ENCODE measurements at regions not wholly inside any gene's neighbourhood (a gene's known extent, or its start where the extent isn't known, plus 50 kb on each side); places are given as distances from the start of the nearest gene placed in this dataset.
"Not testable (repeated sequence)": the region's sequence is repeated elsewhere in the genome, so short reads cannot be mapped to it uniquely, and the experiment has no call there.

DNA sequence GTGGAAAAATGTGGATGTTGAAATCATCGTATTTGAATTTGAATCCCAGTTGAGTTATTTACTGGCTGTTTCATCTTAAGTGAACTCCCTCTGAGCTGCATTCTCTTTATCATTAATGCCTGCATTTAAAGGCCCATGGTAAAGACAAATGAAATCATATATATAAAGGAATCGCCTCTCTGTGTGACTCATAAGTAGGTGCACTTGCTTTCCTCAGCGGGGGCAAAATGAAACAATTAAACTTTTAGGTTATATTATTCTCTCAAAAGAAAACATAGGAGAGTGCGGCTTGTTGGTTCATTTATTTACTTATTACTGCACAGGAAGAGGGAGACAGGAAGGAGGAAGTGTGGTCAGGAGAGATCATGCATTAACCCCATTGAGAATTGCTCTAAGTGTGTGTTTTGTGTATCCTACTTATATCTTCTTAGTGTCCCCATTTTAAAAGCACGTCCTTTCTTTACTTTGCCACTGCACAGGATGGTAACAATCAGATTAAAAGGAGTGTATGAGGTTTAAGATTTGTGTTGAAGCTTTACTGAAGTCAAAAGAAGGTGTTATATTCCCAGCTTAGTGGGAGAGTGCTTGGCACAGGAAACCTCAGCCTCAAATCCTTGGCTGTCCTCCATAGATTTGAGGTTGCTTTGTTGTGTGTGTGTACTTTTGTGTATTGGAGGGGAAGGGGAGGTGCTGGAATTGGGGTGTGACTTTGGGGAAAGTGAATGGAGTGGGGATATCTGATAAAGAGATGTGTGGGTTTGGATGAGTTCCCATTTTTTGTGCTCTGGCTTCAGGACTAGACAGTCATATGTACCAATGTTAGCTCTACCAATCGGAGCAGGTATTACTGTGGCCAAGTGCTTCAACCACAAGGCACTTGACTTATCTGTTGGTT lies 595.8 kb upstream of the NR2F2 start:
- DNase-seq = no peak

DNA sequence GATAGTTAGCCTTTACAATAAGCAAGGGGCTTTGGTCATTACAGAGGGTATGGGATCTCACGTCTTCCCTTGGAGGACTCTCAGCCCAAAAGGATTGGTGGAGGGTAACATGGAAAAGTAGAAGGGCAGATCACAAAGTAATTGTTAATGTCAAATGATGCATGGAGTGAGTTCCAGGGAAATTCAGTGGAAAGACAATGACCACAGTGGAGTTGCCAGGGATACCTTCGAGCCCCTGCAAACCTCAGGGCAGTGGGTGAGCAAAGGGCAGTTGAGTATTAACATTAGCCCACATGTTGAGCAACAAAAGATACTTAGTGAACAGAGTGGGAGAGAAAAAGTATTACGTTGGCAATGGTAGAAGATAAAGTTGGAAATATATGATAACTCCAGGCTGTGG lies 593.4 kb upstream of the NR2F2 start:
- no peak for DNase-seq

DNA sequence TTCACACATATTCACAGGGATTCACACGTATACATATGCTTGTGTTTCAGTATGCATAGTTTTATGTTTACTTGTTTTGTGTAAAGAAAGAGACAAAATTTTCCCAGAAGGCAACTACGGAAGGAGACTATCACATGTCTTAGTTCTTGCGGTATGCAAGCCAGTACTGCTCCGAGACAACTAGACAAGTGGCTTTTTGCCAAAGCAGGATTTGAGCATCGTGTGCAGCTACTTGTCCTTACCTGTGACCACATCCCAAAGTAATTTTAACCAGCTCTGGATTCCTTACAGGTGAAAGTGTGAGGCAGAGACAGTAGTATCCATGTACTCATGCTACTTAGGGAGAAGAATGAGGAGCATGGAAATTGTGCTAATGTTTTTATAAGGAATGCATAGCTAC lies 591.4 kb upstream of the NR2F2 start:
- no peak for DNase-seq

DNA sequence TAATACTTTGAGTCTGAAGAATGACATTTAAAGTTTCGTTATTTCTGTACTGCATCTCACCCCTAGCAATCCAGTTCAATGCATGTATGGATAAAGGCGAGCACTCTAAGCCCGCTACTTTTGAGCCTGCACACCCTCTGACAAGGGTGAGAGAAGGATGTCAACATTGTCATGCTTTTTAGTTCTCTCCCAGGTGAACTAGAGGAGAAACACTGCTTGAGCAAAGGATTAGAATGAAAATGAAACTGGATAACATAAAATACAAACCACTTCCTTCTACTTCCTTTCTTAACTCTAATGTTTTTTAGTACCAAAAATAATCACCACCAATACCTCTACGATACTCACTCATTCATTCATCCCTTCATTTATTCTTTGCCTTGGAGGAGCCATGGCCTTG lies 588.7 kb upstream of the NR2F2 start:
- no peak for DNase-seq

DNA sequence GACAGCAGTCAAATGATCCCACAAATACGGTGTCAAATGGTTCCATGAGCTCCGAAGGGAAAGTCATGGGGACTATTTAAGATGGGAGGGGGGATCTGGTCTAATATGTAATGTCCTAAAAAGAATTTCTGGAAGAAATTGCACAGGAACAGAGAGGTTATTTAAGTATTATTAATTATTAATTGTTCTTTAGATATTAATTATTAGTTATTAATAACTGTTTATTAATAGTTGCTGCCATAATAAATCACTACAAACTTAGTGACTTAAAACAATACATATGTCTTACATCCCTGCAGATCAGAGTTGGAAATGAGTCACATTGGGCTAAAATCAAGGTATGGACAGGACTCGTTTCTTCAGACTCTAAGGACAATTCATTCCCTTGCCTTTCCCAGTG lies 588.2 kb upstream of the NR2F2 start:
- DNase-seq = no peak

DNA sequence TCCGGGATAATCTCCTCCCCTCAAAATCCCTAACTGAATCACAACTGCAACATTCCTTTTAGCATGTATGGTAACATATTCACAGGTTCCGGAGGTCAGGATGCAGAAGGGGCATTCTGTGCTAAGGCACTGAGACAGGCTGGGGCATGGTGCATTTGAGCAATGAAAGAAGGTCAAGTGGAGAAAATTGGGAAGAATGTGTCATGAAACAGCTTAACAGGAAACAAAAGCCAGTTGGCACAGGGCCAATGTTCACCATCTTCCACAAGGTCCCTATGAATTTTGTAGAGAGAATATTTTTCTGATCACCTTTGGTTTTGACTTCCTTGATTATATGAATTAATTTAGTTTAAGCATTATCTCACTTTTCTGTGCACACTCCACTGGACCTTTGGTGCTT lies 587.7 kb upstream of the NR2F2 start:
- DNase-seq = no peak

DNA sequence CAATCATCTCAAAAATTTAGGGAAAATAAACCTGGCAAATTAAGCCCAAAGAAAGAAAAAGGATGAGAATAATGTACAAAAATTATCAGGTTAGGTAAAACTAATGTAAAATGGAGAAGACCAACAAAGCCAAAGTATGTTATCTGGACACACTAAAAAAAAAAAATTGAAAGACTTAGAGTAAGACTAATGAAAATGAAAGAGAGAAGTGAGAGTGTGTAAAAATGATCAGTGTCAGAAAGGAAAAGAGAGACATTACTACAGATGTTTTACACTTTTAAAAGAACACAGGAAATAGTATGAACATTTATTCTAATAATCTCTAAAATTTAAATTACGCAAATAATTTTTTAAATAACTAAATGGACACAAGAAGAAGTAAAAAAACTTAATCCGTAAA lies 573.3 kb upstream of the NR2F2 start:
- no peak for DNase-seq

DNA sequence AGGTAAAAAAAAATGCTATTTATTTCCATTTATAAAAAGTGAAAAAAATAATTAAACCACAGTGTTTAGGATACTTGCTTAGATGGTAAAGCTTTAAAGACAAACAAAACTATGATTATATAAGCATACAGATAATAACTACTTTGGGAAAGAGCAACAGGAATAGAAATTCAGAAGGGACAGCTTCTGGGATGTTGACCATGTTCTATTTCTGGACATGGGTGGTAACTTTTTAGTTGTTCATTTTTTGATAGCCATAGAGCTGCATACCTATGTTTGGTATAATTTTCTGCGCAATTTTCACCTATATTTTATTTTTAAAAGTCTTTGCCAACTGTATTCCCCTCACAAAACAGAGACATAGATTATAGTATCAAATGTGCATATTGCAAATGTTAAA lies 572.0 kb upstream of the NR2F2 start:
- DNase-seq = no peak

DNA sequence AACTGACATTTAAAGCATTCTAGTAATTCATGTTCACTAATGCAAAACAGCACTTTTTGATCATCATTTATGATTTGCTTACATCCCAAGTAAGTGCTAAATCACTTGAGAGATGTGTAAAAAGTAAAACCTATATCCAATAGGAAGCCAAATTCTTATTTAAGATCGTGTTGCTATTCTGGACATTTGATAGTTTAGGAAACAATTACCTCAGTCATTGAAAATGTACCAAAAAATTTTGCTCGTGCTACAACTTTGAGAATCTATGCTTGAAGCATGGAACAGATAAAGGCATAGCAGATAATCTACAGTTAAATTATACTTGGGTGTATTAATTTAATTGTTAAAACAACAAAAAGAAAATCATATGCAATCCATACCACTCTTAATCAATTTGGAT lies 571.6 kb upstream of the NR2F2 start:
- no peak for DNase-seq

DNA sequence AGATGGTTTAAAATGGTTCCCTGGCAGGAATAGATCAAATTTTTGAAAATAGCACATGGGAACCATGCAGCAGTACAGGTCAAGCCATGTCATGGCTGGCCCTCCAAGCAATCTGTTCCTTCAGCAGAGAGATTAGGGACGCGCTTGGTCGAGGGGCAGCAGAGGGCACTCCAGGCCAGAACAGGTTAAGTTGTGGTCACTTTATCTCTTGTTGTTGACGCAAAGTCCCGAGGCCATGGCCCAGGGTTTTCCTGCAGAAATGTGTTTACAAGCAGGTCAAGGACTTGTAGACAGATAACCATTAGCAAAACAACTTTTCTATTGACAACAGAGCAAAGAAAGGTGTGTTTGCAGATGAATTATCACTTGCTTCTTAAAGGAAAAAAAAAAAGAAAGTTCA lies 570.0 kb upstream of the NR2F2 start:
- peak; percentile 1 for DNase-seq

DNA sequence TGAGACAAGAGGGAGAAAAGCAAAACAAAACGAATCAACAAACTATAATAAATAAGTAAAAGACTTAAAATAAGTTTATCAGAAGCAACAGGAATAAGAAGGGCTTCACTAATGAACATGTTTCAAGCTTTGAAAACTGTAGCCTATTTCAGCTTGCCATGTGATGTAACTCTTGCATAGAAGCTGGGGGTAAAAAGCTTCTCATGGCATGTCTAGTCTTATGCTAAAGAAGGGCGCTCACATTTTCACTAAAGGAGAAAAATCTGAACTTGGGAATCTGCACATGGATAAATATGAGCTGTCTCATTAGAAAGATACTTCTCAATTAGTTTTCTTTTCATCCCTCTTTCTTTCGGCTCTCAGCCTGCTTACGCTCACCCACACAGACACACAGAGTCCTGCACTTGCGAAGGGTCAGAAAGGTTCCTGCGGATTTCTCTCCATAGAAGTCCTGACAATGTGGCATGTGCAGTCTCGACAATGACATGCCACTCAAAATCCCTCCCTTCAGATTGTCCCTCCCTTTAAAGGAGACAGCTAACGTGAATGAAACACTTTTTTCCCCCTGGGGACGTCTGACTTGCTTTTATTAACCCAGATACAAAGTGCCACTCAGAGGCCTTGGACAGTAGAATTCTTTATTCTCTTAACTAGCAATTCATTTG lies 568.9 kb upstream of the NR2F2 start:
- DNase-seq = no peak

DNA sequence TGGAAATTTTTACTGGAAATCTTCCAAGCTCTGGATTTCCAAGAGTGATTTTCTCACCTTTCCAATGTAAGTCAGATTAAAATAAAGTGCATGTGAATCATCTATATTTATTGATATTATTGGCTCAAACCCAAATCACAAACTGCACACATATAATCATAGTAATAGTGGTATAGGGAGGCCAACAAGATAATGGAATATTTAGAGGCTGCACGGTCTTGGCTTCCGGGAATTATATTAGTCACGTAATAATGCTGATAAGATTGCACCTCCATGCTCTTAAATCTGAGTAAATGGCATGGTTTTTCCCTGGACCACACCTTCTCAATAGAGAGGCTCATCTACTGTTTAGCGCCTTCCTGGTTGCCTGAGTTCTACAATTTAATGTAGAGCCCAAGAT lies 567.1 kb upstream of the NR2F2 start:
- DNase-seq = no peak

DNA sequence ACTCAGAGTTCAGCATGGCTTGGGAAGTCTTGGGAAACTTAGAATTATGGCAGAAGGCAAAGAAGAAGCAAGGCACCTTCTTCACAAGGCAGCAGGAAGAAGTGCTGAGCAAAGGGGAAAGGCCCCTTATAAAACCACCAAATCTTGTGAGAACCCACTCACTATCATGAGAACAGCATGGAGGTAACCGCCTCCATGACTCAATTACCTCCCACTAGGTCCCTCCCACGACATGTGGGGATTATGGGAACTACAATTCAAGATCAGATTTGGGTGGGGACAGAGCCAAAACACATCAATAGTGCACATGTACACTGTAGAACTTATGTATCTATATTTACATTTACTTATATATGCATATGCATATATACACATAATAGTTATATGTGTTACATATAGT lies 565.3 kb upstream of the NR2F2 start:
- no peak for DNase-seq

DNA sequence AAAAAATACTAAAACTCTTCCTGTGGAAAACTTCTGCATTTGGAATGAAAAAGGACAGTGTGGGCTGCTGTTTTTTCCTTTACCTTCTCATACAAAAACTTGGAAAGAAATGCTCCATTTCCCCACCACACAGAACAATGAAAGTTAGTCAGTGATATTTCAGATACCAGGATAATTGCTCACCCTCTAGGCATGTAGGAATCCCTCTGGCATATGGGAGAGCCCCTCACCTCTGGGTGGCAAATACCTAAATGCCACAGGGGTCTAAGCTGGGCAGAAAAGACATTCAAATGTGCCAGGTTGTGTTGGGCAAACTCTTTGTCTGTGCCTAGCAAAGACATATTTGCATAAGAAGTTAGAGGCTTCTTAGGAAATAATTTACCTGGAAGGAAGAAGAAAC lies 560.3 kb upstream of the NR2F2 start:
- DNase-seq = no peak

DNA sequence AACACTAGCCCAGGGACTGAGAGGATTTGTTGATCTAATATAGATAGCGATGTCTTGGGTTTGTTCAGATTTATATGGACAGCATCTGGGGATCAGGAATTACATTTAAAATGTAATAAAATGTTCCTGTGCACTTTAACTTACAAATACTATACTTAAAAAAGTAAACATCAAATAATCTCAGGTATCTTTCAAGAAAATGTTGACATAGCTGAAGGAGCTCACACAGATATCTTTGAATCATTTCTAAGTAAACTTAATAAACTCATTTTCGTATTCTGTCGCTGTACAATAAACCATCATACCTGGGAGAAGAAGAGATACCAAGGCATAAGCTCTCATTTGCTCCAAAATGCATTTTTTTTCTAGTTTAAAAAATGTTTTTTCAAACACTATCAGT lies 557.5 kb upstream of the NR2F2 start:
- DNase-seq = no peak

DNA sequence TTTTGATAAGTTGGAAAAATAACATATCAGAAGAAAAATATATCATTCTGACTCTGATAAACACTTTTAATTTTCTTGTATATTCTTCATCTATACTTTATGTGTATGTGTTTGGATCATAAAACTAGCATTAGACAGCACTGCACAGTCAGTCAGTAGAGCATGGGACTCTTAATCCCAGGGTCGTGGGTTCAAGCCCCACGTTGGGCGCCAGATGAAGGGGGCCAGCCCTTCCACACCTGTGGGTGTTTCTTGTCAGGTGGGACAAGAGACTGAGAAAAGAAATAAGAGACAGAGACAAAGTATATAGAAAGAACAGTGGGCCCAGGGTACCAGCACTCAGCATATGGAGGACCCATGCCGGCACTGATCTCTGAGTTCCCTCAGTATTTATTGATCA lies 546.0 kb upstream of the NR2F2 start:
- no peak for DNase-seq

DNA sequence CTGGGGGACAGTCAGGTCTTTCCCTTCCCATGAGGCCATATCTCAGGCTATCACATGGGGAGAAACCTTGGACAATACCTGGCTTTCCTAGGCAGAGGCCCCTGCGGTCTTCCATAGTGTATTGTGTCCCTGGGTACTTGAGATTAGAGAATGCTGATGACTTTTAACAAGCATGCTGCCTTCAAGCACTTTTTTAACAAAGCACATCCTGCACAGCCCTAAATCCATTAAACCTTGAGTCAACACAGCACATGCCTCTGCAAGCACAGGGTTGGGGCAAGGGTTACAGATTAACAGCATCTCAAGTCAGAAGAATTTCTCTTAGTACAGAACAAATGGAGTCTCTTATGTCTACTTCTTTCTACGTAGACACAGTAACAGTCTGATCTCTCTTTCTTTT lies 545.2 kb upstream of the NR2F2 start:
- DNase-seq = not testable (repeated sequence)

DNA sequence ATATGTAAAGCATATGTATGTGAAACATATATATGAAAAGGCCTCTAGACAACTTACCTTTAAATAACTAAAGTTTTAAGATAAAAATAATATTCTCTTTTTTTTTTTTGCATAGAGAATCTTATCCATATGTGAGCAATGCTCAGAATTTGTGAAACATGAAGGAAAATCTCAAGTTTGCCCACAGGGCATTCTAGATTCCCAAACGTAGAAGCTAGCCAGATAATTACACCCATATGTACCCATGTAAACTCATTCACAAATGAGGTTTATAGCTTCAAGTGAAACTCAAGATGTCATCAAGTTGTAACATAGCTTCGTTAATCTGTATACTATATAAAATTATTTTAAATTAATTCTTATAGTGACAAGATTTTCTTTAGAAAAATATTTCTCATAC lies 537.3 kb upstream of the NR2F2 start:
- DNase-seq = no peak

DNA sequence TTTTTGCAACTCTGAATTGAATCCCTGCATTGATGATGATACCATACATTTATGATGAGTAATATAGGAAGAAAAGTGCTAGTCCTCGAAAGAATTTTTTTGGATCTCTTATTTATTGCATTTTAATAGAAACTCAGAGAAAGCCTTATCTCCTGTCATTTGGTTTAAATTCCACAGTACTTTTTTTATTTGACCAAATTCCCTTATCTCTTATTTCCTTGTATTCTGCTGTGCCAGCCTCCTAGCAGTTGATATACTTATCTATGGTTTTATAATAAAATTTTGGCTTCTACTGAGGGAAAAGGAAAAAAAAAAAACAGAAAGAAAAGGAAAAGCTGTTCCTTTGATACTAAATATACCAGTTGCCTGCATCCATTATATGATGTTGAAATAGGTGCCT lies 535.1 kb upstream of the NR2F2 start:
- DNase-seq = no peak

DNA sequence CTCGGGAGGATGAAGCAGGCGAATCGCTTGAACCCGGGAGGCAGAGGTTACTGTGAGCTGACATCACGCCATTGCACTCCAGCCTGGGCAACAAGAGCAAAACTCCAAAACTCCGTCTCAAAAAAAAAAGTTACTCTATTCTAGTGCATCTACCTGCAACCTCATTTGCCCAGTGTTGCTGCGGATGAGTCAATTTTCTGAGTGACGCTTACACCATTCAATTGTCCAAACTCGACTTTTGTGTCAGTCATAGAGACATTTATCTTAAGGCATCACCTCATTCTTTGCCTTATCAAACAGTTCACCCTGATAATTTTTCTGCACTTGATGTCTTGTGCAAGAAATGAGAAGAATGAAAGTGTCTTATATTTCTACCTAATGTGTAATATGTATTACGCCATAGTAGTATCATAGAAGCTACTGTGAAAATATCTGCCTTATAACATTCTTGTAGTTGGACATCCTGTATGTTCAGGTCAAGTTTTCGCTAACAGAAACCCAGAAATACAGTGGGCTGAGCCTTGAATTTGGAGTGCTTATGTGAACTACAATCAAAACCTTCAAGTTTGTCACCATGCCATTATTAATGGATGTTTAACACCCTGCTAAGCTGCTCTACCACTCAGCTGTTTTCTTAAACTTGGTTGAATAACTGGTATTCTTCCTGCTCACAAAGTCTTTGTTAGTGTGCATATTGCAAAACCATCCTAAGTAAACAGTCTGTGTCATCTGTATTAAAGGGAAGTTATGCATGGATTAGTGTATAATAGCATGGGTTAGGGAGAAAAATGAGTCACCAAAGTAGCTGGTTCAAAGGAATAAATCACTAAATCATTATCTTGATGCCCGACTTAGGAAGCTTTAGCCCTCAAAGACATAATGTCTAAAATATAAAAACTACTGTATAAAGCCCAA lies 531.0 kb upstream of the NR2F2 start:
- no peak for DNase-seq

DNA sequence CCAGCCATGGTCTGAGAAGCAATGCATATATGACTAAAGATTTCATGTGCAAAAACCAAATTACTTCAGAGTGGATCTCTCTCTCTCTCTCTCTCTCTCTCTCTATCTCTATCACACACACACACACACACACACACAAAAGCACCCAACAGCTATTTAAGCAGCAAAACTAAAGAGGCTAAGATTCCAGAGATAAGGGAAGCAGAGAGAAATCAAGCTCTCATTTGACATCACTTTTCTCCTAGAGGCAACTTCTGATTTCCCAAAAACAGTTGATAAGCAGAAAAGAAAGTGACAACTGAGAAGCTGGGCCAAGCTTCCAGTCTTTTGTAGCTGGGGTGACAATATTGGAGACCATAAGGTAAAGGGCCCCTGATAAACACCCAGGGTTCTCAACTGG lies 526.0 kb upstream of the NR2F2 start:
- DNase-seq = no peak

DNA sequence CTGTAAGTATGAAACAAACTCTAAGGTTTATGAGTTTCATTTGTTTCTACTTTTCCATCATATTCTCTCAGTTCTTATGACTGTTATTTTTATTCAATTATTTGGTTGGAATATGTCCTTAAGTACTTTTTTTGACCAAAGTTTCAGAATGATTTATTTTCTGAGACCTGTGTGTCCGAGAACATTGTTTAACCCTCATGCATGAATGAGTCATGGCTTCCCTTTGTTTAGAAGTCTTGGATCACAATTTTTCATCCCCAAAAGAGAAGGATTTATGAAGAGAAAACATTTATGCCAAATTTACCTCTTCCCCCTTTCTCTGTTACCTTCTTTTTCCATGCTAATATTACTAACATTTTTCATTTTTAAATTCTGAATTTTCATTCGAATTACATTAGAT lies 518.0 kb upstream of the NR2F2 start:
- no peak for DNase-seq

DNA sequence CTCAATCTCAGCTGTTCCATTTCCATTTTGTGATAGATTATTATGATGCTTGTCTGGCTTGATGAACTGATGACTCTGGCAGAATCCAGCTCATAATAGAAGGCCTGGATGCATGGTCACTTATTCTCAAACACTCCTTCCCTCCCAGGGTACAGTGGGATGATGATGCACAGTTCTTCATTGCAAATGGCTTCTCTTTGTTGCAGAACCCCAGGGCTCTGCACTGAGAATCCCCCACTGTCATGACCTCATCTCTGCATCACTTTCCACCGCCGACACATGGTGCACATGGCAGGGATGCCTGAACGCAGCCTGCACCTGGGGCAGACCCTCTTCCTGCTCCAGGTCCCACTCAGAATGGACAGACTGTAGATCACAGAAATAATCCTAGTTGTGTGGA lies 515.6 kb upstream of the NR2F2 start:
- no peak for DNase-seq

DNA sequence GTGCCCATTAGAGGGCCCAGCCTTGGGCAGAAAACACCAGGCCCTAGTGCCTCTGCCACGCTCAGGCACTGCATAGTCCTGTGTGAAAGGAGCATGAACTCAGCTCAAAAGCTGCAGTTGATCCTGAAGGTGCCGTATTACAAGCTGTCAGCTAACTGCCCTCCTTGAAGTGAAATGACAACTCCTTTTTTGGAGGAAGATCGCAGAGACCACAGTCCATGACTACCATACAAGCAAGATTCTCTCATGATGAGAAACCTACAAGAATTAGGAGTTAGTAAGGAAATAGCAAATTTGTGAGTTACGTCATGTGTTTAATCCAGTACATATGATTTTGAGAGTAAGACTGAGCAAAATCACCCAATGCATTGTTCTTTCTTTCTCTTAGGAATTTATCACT lies 513.9 kb upstream of the NR2F2 start:
- no peak for DNase-seq

Data from CD4-positive, alpha-beta T cell treated with Interleukin-12 subunit alpha and Interleukin-12 subunit beta, for 1 hour (primary cell).